Lower leg skin (tissue), 4 donors: ENCODE measurements at regions not wholly inside any gene's neighbourhood (a gene's known extent, or its start where the extent isn't known, plus 50 kb on each side); places are given as distances from the start of the nearest gene placed in this dataset.
"Not testable (repeated sequence)": the region's sequence is repeated elsewhere in the genome, so short reads cannot be mapped to it uniquely, and the experiment has no call there.

ENCODE experiments used
- DNase-seq, 2 donors: peaks; one replicate each; pipeline ENCODE4 v3.0.0-alpha.2; 2019; ENCODE audit warnings: low spot score in 2 of 2
- H3K4me3 ChIP-seq: fragments of 200-600 bp; sonication (generic); 2 replicates; pipeline ENCODE4 v1.5.1; 2017; ENCODE audit warnings: mild to moderate bottlenecking, low read depth; ENCODE audit not compliant: poor library complexity, severe bottlenecking
- POLR2A ChIP-seq, 2 donors: fragments of 450-650 bp; IDR thresholded peaks; one replicate each; pipeline ENCODE4 v1.6.1; 2016 to 2017; ENCODE audit warnings: antibody characterized with exemption in 2 of 2, mild to moderate bottlenecking in 1 of 2, moderate library complexity in 1 of 2
- WGBS, 2 donors: methylation state at CpG; one replicate each; pipeline ENCODE4 v1.1.5; 2018; 5-methylcytosine and 5-hydroxymethylcytosine counted together
- intact Hi-C: fragments of 100-400 bp; cut with DNase I; formaldehyde crosslinking; loops from one replicate; pipeline ENCODE4 v1.15.0; 2023; ENCODE audit warnings: low total_unique reads
- TF ChIP-seq, protein P1 (sequence below), 3 donors: fragments of 450-650 bp; IDR thresholded peaks; one replicate each; pipeline ENCODE4 v1.5.1; 2016; ENCODE audit warnings: antibody characterized with exemption in 3 of 3, mild to moderate bottlenecking in 3 of 3, moderate library complexity in 2 of 3

- WGBS, 2 donors = 88 to 89% methylated on average over 3 of the region's 3 CpGs
- intact Hi-C loops = no loop called here
Measured at GRCh38 chr5:130939059-130939458, 226.0 kb downstream of the HINT1 start.

DNA sequence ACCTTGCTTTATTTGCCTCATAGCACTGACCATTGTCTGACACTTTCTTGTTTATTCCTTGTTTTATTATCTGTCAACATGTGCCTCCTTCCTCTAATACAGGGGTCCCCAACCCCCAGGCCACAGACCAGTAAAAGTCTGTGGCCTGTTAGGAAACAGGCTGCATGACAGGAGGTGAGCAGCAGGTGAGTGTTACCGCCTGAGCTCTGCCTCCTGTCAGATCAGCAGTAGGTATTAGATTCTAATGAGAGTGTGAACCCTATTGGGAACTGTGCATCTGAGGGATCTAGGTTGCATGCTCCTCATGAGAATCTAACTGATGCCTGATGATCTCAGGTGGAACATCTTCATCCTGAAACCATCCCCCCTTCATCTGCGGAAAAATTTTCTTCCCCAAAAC is 228.0 kb downstream of the HINT1 start:
- intact Hi-C loops = no loop called here
- DNase-seq = no peak
- TF ChIP-seq, protein P1, sequence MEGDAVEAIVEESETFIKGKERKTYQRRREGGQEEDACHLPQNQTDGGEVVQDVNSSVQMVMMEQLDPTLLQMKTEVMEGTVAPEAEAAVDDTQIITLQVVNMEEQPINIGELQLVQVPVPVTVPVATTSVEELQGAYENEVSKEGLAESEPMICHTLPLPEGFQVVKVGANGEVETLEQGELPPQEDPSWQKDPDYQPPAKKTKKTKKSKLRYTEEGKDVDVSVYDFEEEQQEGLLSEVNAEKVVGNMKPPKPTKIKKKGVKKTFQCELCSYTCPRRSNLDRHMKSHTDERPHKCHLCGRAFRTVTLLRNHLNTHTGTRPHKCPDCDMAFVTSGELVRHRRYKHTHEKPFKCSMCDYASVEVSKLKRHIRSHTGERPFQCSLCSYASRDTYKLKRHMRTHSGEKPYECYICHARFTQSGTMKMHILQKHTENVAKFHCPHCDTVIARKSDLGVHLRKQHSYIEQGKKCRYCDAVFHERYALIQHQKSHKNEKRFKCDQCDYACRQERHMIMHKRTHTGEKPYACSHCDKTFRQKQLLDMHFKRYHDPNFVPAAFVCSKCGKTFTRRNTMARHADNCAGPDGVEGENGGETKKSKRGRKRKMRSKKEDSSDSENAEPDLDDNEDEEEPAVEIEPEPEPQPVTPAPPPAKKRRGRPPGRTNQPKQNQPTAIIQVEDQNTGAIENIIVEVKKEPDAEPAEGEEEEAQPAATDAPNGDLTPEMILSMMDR (IDR thresholded peaks at IDR 0.05) = no peak
- no peak for TF ChIP-seq POLR2A (IDR thresholded peaks at IDR 0.05)
- WGBS, 2 donors = 90 to 95% methylated on average over 2 of the region's 2 CpGs
- H3K4me3 ChIP-seq = no peak overlapping the region

More at GRCh38 chr5:130939059-130939458, 226.0 kb downstream of the HINT1 start:
- TF ChIP-seq, protein P1 (IDR thresholded peaks at IDR 0.05) = no peak
- no peak for TF ChIP-seq POLR2A (IDR thresholded peaks at IDR 0.05)
- DNase-seq = no peak
- no peak overlapping the region for H3K4me3 ChIP-seq

- TF ChIP-seq, protein P1 (IDR thresholded peaks at IDR 0.05) = no peak
- no peak for TF ChIP-seq POLR2A (IDR thresholded peaks at IDR 0.05)
- intact Hi-C loops = no loop called here
- no peak for DNase-seq
- WGBS, 2 donors = 72 to 90% methylated on average over 2 to 3 of the region's 3 CpGs
- no peak overlapping the region for H3K4me3 ChIP-seq
Measured at GRCh38 chr5:130923543-130924124, 241.4 kb downstream of the HINT1 start.

GRCh38 chr5:130912088-130912487 is 253.0 kb downstream of the HINT1 start:
- no peak overlapping the region for H3K4me3 ChIP-seq
- TF ChIP-seq POLR2A (IDR thresholded peaks at IDR 0.05) = no peak
- TF ChIP-seq, protein P1 (IDR thresholded peaks at IDR 0.05) = no peak
- intact Hi-C loops = no loop called here
- DNase-seq = no peak

DNA sequence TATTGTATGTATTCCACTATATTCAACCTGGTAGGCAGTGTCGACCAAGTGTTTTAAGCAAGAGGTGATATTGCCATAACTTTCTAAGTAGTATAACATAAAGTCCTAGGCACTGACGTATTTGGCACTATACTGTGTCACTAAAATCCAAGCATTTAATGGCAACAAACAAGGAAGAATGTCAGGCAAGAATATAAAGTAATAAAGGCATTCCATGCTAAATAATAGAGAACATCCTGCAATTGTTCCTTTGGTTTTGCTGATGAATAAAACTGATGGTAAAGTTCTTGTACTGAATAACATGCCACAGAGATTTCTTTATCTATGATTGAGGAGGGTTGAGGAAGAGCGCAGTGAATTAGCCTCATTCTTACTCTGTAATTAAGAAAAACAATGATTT is 256.9 kb downstream of the HINT1 start:
- TF ChIP-seq, protein P1 (IDR thresholded peaks at IDR 0.05) = no peak
- no peak for TF ChIP-seq POLR2A (IDR thresholded peaks at IDR 0.05)
- intact Hi-C loops = no loop called here
- H3K4me3 ChIP-seq = no peak overlapping the region
- 75 to 80% methylated on average over 3 of the region's 3 CpGs for WGBS, 2 donors
- no peak for DNase-seq

- H3K4me3 ChIP-seq, intact Hi-C loops, DNase-seq: not testable (repeated sequence)
- WGBS, 2 donors = 73 to 79% methylated on average over 23 to 24 of the region's 24 CpGs
Measured at GRCh38 chr5:130897537-130898195, 267.4 kb downstream of the HINT1 start.

GRCh38 chr5:130897181-130897536 is 267.9 kb downstream of the HINT1 start:
- H3K4me3 ChIP-seq, DNase-seq, intact Hi-C loops: not testable (repeated sequence)
- 85 to 87% methylated on average over 2 of the region's 2 CpGs for WGBS, 2 donors
